ENCODE measurements at regions not wholly inside any gene's neighbourhood (a gene's known extent, or its start where the extent isn't known, plus 50 kb on each side); places are given as distances from the start of the nearest gene placed in this dataset.

- no peak for DNase-seq (ENCODE audit: low read depth in 2 of 2)
Observed at GRCh38 chr18:78900938-78901909, 78.4 kb upstream of the SALL3 start.

- DNase-seq (ENCODE audit: low read depth in 2 of 2), result no peak
Observed at GRCh38 chr18:78901923-78902794, 77.5 kb upstream of the SALL3 start.

DNA sequence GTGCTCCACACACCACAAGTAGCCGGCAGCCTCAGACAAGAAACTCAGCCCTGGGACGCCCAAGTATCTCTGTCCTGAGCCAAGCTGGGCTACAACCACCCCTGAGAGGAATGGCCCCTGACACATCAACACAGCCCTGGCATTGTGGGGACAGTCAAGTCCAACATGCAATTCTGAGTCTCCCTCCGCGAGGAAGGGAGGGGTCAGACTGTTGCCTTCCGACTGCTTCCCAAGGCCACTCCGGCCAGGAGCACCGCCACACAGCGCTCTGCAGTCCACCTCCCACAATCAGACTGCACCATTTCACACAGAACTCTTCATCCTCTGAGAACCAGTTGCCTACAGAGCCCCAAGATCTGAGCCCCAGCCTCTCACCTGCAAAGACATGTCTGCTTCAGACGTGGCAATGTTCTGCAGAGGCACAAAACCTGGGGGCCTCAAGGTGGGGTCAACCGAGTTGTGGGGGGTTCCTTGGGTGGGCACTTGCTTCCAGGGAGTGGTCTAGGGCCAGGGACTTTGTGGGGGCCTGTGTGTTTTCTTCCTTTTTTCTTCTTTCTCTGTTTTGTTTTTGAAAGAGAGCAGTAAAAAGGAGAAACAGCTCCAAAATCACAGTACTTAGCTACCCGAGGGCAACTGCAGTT lies 76.7 kb upstream of the SALL3 start:
- no peak for DNase-seq (ENCODE audit: low read depth in 2 of 2)

DNA sequence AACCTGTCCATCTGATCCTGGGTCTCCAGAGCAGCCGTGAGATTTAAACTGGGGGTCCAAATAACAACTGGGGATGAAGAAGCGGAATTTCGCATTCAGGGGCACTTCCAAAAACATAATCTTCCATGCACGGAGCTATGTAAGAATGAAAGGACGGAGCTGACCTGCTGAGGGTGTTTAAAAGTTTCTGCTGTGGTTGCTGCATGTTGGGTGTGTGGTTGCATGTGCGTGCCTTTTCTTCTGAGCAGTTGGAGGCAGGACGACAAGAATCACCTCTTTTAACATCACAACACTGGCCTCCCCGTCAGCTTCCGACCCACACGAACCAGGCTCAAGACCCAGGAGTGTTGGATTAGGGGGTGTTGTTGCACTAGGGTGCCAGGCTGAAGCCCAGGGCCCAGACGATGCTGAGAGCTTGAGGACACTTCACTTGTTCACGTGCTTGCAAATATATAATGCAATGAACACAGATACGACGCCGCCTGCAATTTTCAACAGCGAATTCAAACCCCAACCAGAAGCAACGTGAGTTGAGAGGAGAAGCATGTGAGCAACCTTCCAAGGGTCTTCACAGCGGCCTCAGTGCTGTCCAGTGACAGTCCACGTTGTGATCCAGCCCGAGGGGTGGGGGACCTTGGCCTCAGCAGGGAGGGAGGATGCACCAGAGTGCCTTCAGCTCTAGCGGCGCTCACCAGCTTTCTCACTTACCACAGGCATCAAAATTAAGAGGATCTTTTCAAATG lies 76.0 kb upstream of the SALL3 start:
- DNase-seq (ENCODE audit: low read depth in 2 of 2), result no peak

GRCh38 chr18:78904179-78904531 lies 75.5 kb upstream of the SALL3 start:
- no peak for DNase-seq (ENCODE audit: low read depth in 2 of 2)

DNA sequence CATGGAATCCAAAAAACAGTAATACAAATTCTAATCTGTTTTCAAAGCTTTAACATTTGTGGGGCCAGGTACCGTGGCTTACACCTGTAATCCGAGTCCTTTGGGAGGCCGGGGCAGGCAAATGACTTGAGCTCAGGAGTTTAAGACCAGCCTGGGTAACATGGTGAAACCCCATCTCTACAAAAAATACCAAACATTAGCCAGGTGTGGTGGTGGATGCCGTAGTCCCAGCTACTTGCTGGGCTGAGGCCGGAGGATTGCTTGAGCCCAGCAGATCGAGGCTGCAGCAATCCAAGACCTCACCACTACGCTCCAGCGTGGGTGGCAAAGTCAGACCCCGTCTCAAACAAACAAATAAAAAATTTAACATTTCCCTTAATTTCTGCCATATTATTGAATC lies 74.3 kb upstream of the SALL3 start:
- DNase-seq (ENCODE audit: low read depth in 2 of 2), result no peak

DNA sequence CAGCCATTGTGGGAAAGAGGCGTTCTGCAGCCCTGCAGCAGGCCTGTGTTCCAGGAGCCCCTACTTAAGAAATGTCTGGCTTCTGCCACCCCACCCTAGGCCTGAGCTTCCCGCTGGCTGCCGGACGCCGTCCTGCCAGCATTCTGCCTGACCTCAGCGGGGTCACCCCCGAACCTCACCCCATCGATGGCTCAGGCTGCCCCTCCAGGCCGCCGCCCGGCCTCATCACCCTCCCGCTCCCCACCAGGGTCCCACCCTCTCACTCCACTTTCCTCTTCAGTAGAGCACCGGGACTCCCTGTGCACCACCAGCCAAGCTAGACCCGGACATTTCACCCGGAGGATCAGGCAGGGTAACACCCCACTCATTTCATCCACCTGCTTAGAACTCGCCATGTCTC lies 73.6 kb upstream of the SALL3 start:
- no peak for DNase-seq (ENCODE audit: low read depth in 2 of 2)

DNA sequence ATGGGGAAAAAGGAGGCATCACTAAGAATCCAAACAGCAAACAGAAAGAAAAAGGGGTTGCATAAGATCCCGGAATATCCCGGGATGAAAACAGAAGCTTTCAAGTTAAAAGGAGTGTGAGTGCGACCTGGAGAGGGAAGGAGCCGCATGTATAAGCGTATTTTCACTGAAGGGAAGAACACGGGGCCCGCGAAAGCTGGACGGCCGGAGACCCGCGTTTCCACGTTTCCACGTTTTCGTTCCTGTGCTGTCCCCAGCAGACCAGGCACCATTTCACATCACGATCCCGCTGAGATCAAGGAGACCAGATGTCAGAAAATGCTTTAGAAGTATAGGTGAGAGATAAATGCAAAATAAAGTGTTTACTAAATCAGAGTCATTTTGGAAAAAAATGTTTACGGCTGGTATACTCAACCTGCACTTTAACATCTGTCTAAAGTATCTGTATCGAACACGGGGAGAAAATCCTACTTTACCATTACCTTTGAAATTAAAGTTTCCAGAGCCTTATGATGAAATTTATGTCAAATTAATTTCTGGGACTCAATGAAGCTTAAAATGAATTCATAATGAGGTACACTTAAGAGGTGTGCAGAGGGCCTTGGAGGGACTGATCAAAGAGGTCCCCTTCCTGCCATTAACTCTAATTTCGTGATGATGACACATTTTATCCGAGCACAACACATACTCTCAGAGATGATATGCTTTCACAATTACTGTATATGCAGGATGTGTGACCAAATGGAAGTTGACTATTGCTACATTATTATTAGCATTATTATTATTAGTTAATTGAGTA lies 71.0 kb upstream of the SALL3 start:
- DNase-seq (ENCODE audit: low read depth in 2 of 2), result no peak

- DNase-seq (ENCODE audit: low read depth in 2 of 2), result no peak
Observed at GRCh38 chr18:78911751-78912283, 67.8 kb upstream of the SALL3 start.

DNA sequence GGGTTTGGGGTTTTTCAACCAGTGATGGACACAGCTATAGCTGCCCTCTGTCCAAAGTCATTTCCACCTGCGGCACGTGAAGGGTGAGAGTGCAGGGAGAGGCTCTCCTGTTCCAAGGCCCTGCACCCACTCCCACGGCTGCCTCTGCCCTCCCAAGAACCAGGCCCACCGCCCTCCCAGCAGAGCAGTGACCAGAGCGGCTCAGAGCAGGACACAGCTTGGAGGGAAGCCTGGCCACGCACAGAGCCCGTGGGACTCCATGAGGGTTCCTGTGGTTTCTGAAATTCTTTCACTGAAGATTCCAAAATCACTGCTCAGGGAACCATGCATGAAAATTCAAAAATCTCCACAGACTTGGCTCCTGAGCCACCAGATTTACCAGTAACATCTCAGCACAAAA lies 67.3 kb upstream of the SALL3 start:
- DNase-seq (ENCODE audit: low read depth in 2 of 2), result no peak

GRCh38 chr18:78912844-78913243 lies 66.8 kb upstream of the SALL3 start:
- no peak for DNase-seq (ENCODE audit: low read depth in 2 of 2)

DNA sequence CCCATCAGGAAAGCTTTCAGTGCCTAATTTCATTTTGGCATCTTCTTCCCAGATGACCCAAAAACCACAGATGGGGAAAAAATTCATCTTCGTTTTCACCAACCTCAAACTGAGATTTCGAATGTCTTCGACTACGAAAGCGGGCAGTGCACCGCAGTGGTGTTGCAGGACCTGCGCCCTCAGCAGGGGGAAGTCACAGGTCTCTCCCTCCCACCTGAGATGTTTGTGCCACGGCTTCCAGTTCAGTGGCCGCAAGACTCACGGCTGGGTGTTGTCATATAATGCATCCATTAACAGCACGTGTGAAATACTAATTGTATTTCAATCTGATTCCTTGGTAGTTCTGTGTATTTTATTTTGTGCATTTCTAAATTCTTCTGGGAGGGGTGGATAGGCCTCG lies 66.2 kb upstream of the SALL3 start:
- DNase-seq (ENCODE audit: low read depth in 2 of 2), result no peak

DNA sequence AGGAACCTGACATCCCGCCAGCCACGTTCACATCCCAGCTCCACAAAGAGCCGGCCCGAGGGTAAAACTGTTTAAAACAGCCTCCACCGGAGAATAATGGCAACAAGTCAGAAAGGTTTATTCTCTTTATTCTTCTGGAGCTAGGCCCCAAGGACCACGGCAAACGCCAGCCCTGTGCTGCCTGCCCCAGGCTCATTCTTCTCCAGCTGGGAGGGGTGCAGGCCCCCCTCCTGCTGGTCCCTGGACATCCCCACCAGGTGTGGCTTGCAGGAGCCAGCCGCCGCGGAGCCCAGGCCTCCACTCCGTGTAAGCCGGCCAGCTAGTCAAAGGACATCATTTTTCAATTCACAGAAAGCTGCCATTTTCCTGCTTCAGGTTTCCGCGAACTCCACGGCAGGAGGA lies 65.8 kb upstream of the SALL3 start:
- DNase-seq (ENCODE audit: low read depth in 2 of 2), result no peak

DNA sequence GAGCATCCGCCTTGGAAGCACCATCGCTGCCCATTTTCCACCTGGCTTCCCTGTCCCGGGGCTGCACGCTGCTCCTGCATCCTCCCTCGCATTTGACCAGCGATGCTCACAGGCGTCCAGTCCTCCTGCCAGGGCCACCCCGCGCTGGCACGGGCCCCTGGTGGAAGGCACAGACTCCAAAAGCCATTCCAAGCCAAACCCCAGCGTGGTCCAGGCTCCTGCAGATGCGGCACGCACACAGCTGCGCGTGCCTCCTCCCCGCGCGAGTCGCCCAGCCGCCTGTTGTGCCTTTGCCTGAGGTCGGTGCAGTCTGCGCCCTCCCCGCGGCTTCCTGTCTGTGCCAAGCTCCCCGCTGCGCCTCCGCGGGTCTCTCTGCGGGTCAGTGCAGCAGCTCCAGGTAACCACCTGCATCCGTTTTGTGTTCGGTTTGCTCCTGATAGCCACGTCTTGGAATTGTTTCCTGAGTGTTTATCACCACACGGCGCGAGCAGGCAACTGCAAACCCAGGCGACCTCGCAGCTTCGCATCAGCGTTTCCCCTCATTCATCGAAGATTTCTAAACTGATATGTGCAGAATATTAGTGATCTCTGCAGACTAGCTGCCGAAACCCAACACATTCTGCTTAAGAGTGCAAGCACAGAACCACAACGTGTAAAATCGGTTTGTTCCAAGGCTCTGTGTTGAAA lies 65.2 kb upstream of the SALL3 start:
- DNase-seq (ENCODE audit: low read depth in 2 of 2), result no peak

- no peak for DNase-seq (ENCODE audit: low read depth in 2 of 2)
Observed at GRCh38 chr18:78915446-78916008, 64.1 kb upstream of the SALL3 start.

- DNase-seq (ENCODE audit: low read depth in 2 of 2), result no peak
Observed at GRCh38 chr18:78918707-78919106, 60.9 kb upstream of the SALL3 start.

DNA sequence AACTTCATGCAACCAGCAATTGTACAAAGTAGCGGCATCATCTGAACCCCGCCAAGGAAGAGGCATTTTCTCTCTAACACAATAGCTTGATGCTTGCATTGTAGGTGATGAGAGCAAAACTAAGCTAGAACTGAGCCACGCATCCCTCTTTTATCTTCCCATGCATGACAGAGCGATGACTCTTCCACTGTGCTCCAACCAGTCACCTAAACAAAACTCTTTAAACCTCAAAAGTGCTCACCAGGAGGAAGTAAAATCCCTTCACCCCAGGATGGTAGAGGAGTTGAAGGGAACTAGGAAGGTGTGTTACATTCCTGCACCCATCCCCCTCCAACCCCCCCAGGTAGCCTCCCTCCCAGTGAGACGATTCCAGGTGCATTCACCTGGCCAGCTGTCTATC lies 59.7 kb upstream of the SALL3 start:
- DNase-seq (ENCODE audit: low read depth in 2 of 2), result no peak

GRCh38 chr18:78920456-78921138 lies 59.0 kb upstream of the SALL3 start:
- no peak for DNase-seq (ENCODE audit: low read depth in 2 of 2)

GRCh38 chr18:78922856-78923255 lies 56.8 kb upstream of the SALL3 start:
- no peak for DNase-seq (ENCODE audit: low read depth in 2 of 2)

Data from stimulated activated CD8-positive, alpha-beta memory T cell treated with anti-CD3 and anti-CD28 coated beads, Interleukin-2, amount 100 ng/mL, for 48 hours (primary cell).